D721Med (cell line): ENCODE measurements at regions not wholly inside any gene's neighbourhood (a gene's known extent, or its start where the extent isn't known, plus 50 kb on each side); places are given as distances from the start of the nearest gene placed in this dataset.

Experiments used
- DNase-seq: peaks from one replicate; pipeline ENCODE4 v3.0.0; 2011; ENCODE audit warnings: low spot score; ENCODE audit not compliant: insufficient read length
- FAIRE-seq: peaks from 2 replicates; lab custom pipeline; 2011; peaks lifted over from hg19 to GRCh38; lab: Jason Lieb, UNC
- TF ChIP-seq, protein P1 (sequence below): IDR thresholded peaks from 2 replicates; pipeline ENCODE4 v1.5.1; 2012; ENCODE audit warnings: mild to moderate bottlenecking, control low read depth; ENCODE audit not compliant: insufficient read depth; ENCODE audit errors: missing control alignments

DNA sequence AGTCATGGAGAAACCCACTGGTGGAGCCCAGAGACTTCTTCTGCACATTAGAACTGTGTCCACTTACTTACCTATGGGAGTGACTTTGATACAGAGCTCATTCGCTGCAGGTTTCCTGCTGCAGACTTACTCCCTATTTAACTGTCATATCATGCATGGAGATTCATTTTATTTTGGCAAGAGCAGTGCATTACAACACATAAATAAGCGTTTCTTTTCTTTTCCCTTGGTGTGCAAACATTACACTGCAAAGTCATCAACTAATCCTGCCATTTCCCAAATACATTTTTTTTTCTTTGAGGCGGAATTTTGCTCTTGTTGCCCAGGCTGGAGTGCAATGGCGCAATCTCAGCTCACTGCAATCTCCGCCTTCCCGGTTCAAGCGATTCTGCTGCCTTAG, 230.9 kb upstream of the SFRP2 start:
- DNase-seq (no peak), FAIRE-seq (no peak)
- TF ChIP-seq, protein P1, sequence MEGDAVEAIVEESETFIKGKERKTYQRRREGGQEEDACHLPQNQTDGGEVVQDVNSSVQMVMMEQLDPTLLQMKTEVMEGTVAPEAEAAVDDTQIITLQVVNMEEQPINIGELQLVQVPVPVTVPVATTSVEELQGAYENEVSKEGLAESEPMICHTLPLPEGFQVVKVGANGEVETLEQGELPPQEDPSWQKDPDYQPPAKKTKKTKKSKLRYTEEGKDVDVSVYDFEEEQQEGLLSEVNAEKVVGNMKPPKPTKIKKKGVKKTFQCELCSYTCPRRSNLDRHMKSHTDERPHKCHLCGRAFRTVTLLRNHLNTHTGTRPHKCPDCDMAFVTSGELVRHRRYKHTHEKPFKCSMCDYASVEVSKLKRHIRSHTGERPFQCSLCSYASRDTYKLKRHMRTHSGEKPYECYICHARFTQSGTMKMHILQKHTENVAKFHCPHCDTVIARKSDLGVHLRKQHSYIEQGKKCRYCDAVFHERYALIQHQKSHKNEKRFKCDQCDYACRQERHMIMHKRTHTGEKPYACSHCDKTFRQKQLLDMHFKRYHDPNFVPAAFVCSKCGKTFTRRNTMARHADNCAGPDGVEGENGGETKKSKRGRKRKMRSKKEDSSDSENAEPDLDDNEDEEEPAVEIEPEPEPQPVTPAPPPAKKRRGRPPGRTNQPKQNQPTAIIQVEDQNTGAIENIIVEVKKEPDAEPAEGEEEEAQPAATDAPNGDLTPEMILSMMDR, result no peak

DNA sequence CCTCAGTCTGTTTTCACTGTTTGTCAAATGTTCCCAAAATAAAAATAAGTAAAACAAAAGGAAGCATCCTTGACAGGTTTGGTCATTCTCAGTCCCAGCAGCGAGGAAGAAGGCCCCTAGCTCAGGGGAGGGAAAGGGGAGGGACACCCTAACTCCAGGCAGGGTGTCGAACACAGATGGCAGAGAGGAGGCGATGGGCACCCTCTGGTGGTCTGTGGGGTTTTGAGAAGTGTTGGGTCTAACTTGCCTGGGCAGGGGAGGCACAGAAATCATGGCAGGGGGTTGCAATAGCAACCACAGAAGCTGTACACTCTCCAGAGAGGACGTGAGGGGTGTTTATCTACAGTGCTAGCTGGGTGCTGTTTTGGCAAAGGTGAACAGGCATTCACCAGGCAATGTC, 229.8 kb upstream of the SFRP2 start:
- DNase-seq (no peak), FAIRE-seq (peak; percentile 6)

DNA sequence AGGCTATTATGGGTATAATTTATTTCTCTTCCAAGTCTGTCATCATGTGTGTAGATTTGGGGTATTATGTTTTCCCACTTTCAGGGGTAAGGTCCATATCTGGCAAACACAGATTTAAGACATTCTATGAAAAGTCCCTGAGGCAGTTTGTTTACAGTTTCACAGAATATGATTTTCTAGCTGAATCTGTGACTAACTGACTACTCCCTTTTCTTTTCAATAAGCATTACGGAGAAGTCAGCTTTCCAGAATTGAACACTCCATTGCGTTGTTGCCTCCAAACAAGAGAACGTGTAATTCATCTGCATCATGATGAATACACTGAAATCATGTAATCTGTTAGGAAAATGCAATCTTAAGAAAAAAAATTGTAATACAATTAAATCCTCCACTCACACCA, 226.7 kb upstream of the SFRP2 start:
- no peak for FAIRE-seq
- TF ChIP-seq, protein P1, result no peak

More for the DNA sequence above, 229.8 kb upstream of the SFRP2 start:
- TF ChIP-seq, protein P1, result peak; percentile 40

DNA sequence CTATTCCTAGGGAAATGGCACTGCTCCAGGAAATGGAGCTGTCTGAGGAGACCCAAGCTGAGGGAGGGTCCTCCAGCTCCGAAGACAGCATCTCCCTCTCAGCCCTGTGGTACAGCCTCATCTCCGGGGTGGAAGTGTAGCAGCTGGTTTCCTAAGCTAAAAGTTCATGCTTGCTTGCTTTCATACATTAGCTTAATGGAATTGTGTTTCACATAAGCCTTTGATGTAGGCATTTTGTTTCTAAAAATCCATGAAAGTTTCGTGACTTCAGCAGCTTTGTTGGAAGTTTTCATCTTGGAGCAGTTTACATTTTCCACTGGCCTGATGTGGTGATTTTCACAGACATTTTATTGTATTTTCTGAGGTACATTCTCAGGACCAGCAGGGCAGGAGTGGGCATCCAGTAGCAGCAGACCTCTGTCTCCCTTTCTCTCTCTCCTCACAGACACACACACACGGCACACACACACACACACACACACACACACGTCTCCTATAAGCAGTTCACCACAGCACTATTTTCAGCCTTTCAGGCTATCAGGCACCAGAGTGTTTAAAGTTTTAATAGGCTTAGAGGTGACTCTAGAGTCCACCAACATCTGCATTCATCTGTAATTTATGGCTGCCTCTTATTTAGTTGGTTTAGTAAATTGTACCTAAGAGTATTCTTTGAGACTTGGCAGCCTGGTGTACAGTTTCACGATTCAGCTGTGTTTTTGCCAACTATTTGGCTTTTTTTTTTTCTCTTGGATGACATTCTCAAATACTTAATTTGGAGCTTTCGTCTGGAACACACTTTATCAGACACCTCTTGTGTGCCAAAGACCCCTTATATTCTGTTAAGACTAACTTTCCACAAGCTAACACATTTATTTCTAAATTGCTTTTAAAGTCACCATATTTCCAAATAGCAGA, 225.8 kb upstream of the SFRP2 start:
- FAIRE-seq (peak; percentile 89), DNase-seq (no peak)
- TF ChIP-seq, protein P1, result no peak

More for the DNA sequence above, 226.7 kb upstream of the SFRP2 start:
- DNase-seq, result no peak

DNA sequence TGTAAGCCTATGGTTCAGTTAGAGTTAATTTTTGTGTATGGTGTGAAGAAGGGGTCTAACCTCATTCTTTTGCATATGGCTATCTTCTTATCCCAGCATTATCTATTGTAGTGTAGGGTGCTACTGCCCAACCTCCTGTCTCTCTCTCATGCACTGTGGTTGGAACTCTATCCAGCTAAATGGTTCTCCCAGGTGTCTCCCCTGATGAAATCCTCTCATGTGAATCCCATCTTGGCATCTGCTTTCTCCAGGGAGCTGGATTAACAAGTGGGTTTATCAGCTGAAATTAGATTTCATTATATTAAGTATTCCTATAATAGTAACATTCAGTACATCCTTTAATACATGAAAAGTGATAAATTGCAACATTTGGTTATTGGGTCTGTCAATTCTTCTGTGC, 224.7 kb upstream of the SFRP2 start:
- TF ChIP-seq, protein P1, result no peak
- FAIRE-seq (no peak), DNase-seq (no peak)

DNA sequence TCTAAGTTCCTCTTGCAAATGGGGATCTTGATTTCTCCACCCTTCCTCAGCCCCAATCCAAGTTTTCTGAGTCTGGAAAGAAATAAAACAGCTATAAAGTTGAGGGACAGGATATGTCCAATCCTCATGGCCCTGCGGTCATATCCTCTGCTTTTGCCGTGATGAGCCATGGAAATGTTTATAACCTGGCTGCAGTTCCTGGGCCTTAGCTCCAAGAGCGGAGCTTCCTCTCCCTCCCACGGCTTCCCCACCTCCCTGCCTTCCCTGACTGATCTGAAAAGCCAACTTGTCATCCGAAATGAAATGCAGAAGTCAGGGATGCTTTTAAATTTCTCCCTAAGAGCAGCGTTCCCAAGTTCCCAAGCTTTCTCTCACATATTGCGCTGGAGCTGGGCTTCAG, 221.5 kb upstream of the SFRP2 start:
- FAIRE-seq, result no peak

More for the DNA sequence above, 221.5 kb upstream of the SFRP2 start:
- TF ChIP-seq, protein P1, result no peak
- DNase-seq, result no peak
